Colonic mucosa (tissue), 4 donors: ENCODE measurements at regions not wholly inside any gene's neighbourhood (a gene's known extent, or its start where the extent isn't known, plus 50 kb on each side); places are given as distances from the start of the nearest gene placed in this dataset.

Experiments
- DNase-seq: peaks from one replicate; pipeline ENCODE4 v3.0.0-alpha.2; 2020
- H3K27ac ChIP-seq: fragments of 200-600 bp; one replicate; pipeline ENCODE4 v1.8.0; 2021
- H3K27me3 ChIP-seq: fragments of 200-600 bp; one replicate; pipeline ENCODE4 v1.8.0; 2021
- H3K36me3 ChIP-seq: fragments of 200-600 bp; one replicate; pipeline ENCODE4 v1.8.0; 2021
- H3K4me1 ChIP-seq: fragments of 200-600 bp; one replicate; pipeline ENCODE4 v1.8.0; 2021; ENCODE audit warnings: mild to moderate bottlenecking
- H3K4me3 ChIP-seq: fragments of 200-600 bp; one replicate; pipeline ENCODE4 v1.8.0; 2021
- H3K9ac ChIP-seq, 2 donors: one replicate each; pipeline ENCODE4 v1.7.0; 2013; ENCODE audit warnings: control low read depth in 2 of 2, low read depth in 2 of 2, low read length in 2 of 2
- H3K9me3 ChIP-seq: fragments of 200-600 bp; one replicate; pipeline ENCODE4 v1.8.0; 2021
- CTCF ChIP-seq: fragments of 200-600 bp; IDR thresholded peaks from one replicate; pipeline ENCODE4 v1.8.0; 2022; ENCODE audit warnings: antibody characterized with exemption, mild to moderate bottlenecking
- intact Hi-C: fragments of 100-400 bp; cut with DNase I; formaldehyde crosslinking; loops from one replicate; pipeline ENCODE4 v1.14.1; 2022
- donor health status: healthy.
- donor health status: DM: no; HTN: no; CAD: no.
- donor health status: DM: no; HTN: no; CAD: no.

- DNase-seq, result no peak
- H3K4me3 ChIP-seq, result no peak overlapping the region
- no peak for TF ChIP-seq CTCF
Measured at GRCh38 chr6:98633886-98634285, 200.5 kb upstream of the POU3F2 start.

GRCh38 chr6:98634569-98634968 lies 199.8 kb upstream of the POU3F2 start:
- Histone ChIP-seq H3K27me3 (no peaks in the 10 kb centered on the region), H3K36me3 (no peaks in the 10 kb centered on the region), H3K27ac (no peak overlapping the region), H3K4me3 (no peak overlapping the region), H3K9me3 (no peaks in the 10 kb centered on the region), H3K9ac (no peak overlapping the region), H3K4me1 (no peaks in the 10 kb centered on the region)
- no peak for DNase-seq
- intact Hi-C loops, result no loop called here
- TF ChIP-seq CTCF, result no peak

More at GRCh38 chr6:98633886-98634285, 200.5 kb upstream of the POU3F2 start:
- H3K9ac ChIP-seq, result no peak overlapping the region
- no peak overlapping the region for H3K27ac ChIP-seq
- H3K27me3 ChIP-seq, result no peaks in the 10 kb centered on the region
- no peaks in the 10 kb centered on the region for H3K9me3 ChIP-seq
- intact Hi-C loops, result no loop called here
- no peaks in the 10 kb centered on the region for H3K4me1 ChIP-seq
- H3K36me3 ChIP-seq, result no peaks in the 10 kb centered on the region

- Histone ChIP-seq H3K4me1 (no peaks in the 10 kb centered on the region), H3K27ac (no peak overlapping the region), H3K4me3 (no peak overlapping the region), H3K27me3 (no peaks in the 10 kb centered on the region), H3K9me3 (no peaks in the 10 kb centered on the region), H3K9ac (no peak overlapping the region), H3K36me3 (no peaks in the 10 kb centered on the region)
- intact Hi-C loops, result no loop called here
- no peak for TF ChIP-seq CTCF
- no peak for DNase-seq
Measured at GRCh38 chr6:98635191-98635590, 199.2 kb upstream of the POU3F2 start.

- DNase-seq, result no peak
Measured at GRCh38 chr6:98636941-98637340, 197.4 kb upstream of the POU3F2 start.

GRCh38 chr6:98639089-98639635 lies 195.2 kb upstream of the POU3F2 start:
- H3K9ac ChIP-seq, result no peak overlapping the region
- no peak for TF ChIP-seq CTCF
- no peaks in the 10 kb centered on the region for H3K36me3 ChIP-seq
- no peaks in the 10 kb centered on the region for H3K9me3 ChIP-seq
- no peak for DNase-seq
- H3K4me1 ChIP-seq, result no peaks in the 10 kb centered on the region
- no peaks in the 10 kb centered on the region for H3K27me3 ChIP-seq
- intact Hi-C loops, result no loop called here
- no peak overlapping the region for H3K4me3 ChIP-seq
- no peak overlapping the region for H3K27ac ChIP-seq

More at GRCh38 chr6:98636941-98637340, 197.4 kb upstream of the POU3F2 start:
- Histone ChIP-seq H3K9me3 (no peaks in the 10 kb centered on the region), H3K27ac (no peak overlapping the region), H3K9ac (no peak overlapping the region), H3K36me3 (no peaks in the 10 kb centered on the region), H3K27me3 (no peaks in the 10 kb centered on the region), H3K4me3 (no peak overlapping the region), H3K4me1 (no peaks in the 10 kb centered on the region)
- intact Hi-C loops, result no loop called here
- TF ChIP-seq CTCF, result no peak
